ENCODE measurements at regions not wholly inside any gene's neighbourhood (a gene's known extent, or its start where the extent isn't known, plus 50 kb on each side); places are given as distances from the start of the nearest gene placed in this dataset.
"Not testable (repeated sequence)": the region's sequence is repeated elsewhere in the genome, so short reads cannot be mapped to it uniquely, and the experiment has no call there.

- CTCF ChIA-PET, result interaction anchor here (1.5 kb wide), 1 partner anchor 10 kb away, joined by 6 read pairs; no protein-coding TSS in a partner anchor
- H2AFZ ChIP-seq (ENCODE audit: low read depth, low read length, poor library complexity, severe bottlenecking); H3K9ac ChIP-seq (ENCODE audit: low read length); H3K27ac ChIP-seq (ENCODE audit: low read depth, low read length); H3K36me3 ChIP-seq (ENCODE audit: control insufficient read depth in 1 of 2, insufficient read depth in 2 of 2, low read length in 2 of 2); H3K4me2 ChIP-seq (ENCODE audit: low read length); intact Hi-C loops (cut with micrococcal nuclease); POLR2A ChIA-PET; H3K9me2 ChIP-seq (ENCODE audit: insufficient read depth); H3K4me3 ChIP-seq (replicated peaks in 1 of 2; ENCODE audit: low read depth in 1 of 2, low read length in 2 of 2); H3K79me2 ChIP-seq (ENCODE audit: insufficient read depth, low read length); RAD21 ChIA-PET (ENCODE audit: low non-redundant PET in 1 of 2, low total read pairs in 2 of 2, uncharacterized antibody in 2 of 2, unreplicated experiment in 2 of 2); H3K4me1 ChIP-seq (ENCODE audit: control insufficient read depth in 1 of 2, insufficient read depth in 2 of 2, low read length in 2 of 2); ATAC-seq; H3K9me3 ChIP-seq (ENCODE audit: control insufficient read depth in 1 of 2, insufficient read depth in 1 of 2, low read depth in 1 of 2, low read length in 2 of 2); DNase-seq (ENCODE audit: low read depth, low spot score); H4K20me1 ChIP-seq (ENCODE audit: insufficient read depth); BruUV-seq (replicated peaks): not testable (repeated sequence)
- peaks cover 15% of the 10 kb centered on the region; the same call in 1 of the 2 replicates for H3K27me3 ChIP-seq (ENCODE audit: insufficient read depth, low read length)
These were observed 59.8 kb upstream of the RTL6 start for GRCh38 chr22:44557872-44558271.

GRCh38 chr22:44557064-44557748, 59.2 kb upstream of the RTL6 start:
- ChIA-PET RAD21 (ENCODE audit: low non-redundant PET in 1 of 2, low total read pairs in 2 of 2, uncharacterized antibody in 2 of 2, unreplicated experiment in 2 of 2) (no interaction called here), POLR2A (no interaction called here), CTCF (interaction anchor here (1.5 kb wide), 1 partner anchor 11 kb away, joined by 6 read pairs; no protein-coding TSS in a partner anchor)
- no peak for ATAC-seq
- TF ChIP-seq EGR1 (IDR thresholded peaks at IDR 0.05; ENCODE audit: low read depth), result no peak
- TF ChIP-seq, protein P1, sequence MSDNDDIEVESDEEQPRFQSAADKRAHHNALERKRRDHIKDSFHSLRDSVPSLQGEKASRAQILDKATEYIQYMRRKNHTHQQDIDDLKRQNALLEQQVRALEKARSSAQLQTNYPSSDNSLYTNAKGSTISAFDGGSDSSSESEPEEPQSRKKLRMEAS (IDR thresholded peaks at IDR 0.05), result no peak
- TF ChIP-seq ZBTB33 (IDR thresholded peaks at IDR 0.05; ENCODE audit: extremely low read depth, insufficient replicate concordance, low read length), result no peak
- TF ChIP-seq CEBPB (IDR thresholded peaks at IDR 0.05; ENCODE audit: low read depth), result no peak
- no peak for TF ChIP-seq SRF (IDR thresholded peaks at IDR 0.05; ENCODE audit: low read depth)
- no peak for TF ChIP-seq EZH2 (IDR thresholded peaks at IDR 0.05)
- TF ChIP-seq ELF1 (IDR thresholded peaks at IDR 0.05; ENCODE audit: borderline replicate concordance, low read depth), result no peak
- no peaks in the 10 kb centered on the region for H3K79me2 ChIP-seq (ENCODE audit: insufficient read depth, low read length)
- H3K4me3 ChIP-seq (replicated peaks in 1 of 2; ENCODE audit: low read depth in 1 of 2, low read length in 2 of 2), result no peak overlapping the region
- no peaks in the 10 kb centered on the region for H3K9me2 ChIP-seq (ENCODE audit: insufficient read depth)
- no peak overlapping the region for H3K4me2 ChIP-seq (ENCODE audit: low read length)
- DNase-seq (ENCODE audit: low read depth, low spot score), result no peak
- no peak overlapping the region for H2AFZ ChIP-seq (ENCODE audit: low read depth, low read length, poor library complexity, severe bottlenecking)
- H3K27me3 ChIP-seq (ENCODE audit: insufficient read depth, low read length), result peaks cover 15% of the 10 kb centered on the region; the same call in 1 of the 2 replicates
- H3K9me3 ChIP-seq (ENCODE audit: control insufficient read depth in 1 of 2, insufficient read depth in 1 of 2, low read depth in 1 of 2, low read length in 2 of 2), result no peaks in the 10 kb centered on the region
- no peaks in the 10 kb centered on the region for H3K36me3 ChIP-seq (ENCODE audit: control insufficient read depth in 1 of 2, insufficient read depth in 2 of 2, low read length in 2 of 2)
- no peak overlapping the region for H3K27ac ChIP-seq (ENCODE audit: low read depth, low read length)
- no peaks in the 10 kb centered on the region for H4K20me1 ChIP-seq (ENCODE audit: insufficient read depth)
- no peak overlapping the region for H3K9ac ChIP-seq (ENCODE audit: low read length)
- intact Hi-C loops (cut with micrococcal nuclease), result no loop called here
- no TSS peak for BruUV-seq (replicated peaks)
- H3K4me1 ChIP-seq (ENCODE audit: control insufficient read depth in 1 of 2, insufficient read depth in 2 of 2, low read length in 2 of 2), result peaks cover 0 to 6% of the 10 kb centered on the region in 2 experiments; a peak in 1 of 4 replicates
